Stimulated activated effector memory CD8-positive, alpha-beta T cell treated with anti-CD3 and anti-CD28 coated beads, Interleukin-12 subunit alpha, Interleukin-12 subunit beta, amount 100 ng/mL, for 72 hours (primary cell): ENCODE measurements at regions not wholly inside any gene's neighbourhood (a gene's known extent, or its start where the extent isn't known, plus 50 kb on each side); places are given as distances from the start of the nearest gene placed in this dataset.
"Not testable (repeated sequence)": the region's sequence is repeated elsewhere in the genome, so short reads cannot be mapped to it uniquely, and the experiment has no call there.

ENCODE experiments used
- ATAC-seq: fragments of 150-1000 bp; cut with Tn5 transposase; 2 replicates; pipeline ENCODE4 v1.10.0; 2021
- DNase-seq, 2 donors: peaks; one replicate each; pipeline ENCODE4 v3.0.0; 2021 to 2022; ENCODE audit warnings: low spot score in 2 of 2
- H3K27ac Mint-ChIP-seq: one replicate; pipeline ENCODE4 v1.8.0; 2022; ENCODE audit warnings: mild to moderate bottlenecking, mixed read lengths
- H3K36me3 Mint-ChIP-seq: one replicate; pipeline ENCODE4 v1.8.0; 2022; ENCODE audit warnings: mild to moderate bottlenecking, mixed read lengths
- H3K4me1 Mint-ChIP-seq: one replicate; pipeline ENCODE4 v1.8.0; 2022; ENCODE audit warnings: mixed read lengths
- H3K4me3 Mint-ChIP-seq: one replicate; pipeline ENCODE4 v1.8.0; 2022; ENCODE audit warnings: mild to moderate bottlenecking, mixed read lengths
- H3K9me3 Mint-ChIP-seq: one replicate; pipeline ENCODE4 v1.8.0; 2022; ENCODE audit warnings: mixed read lengths

DNA sequence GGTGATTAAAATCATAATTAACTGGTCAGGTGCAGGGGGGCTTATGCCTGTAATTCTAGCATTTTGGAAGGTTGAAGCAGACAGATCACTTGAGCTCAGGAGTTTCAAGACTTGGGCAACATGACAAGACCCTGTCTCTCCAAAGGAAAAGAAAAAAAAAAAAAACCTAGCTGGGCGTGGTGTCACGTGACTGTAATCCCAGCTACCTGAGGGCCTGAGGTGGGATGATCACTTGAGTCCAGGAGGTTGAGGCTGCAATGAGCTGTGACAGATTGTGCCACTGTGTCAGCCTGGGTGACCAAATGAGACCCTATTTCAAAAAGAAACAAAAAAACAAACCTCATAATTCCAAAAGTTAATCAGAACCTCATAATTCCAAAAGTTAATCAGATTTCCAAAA is 505.5 kb downstream of the CDH8 start:
- ATAC-seq = no peak

DNA sequence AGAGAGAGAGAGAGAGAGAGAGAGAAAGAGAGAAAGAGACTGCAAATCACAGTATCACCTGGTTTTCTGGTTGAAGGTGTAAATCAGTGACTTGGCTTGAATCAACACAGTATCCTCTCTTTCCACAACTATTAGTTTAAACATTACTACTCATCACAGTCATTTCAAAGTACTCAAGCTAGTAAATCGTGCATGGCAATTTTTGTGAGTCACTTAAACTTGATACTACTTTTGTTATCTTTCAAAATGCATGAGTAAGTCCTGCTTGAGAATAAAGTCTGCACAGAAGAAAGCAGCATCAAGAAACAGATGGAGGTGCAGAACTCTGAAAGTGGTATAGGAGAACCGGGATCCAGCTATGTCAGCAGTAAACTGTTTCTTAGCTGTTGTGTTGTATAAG is 535.4 kb downstream of the CDH8 start:
- DNase-seq (no peak), ATAC-seq (no peak)
- H3K4me3 Mint-ChIP-seq = no peak overlapping the region
- no peak overlapping the region for H3K27ac Mint-ChIP-seq
- no peaks in the 10 kb centered on the region for H3K4me1 Mint-ChIP-seq
- H3K9me3 Mint-ChIP-seq = peaks cover 14% of the 10 kb centered on the region
- H3K36me3 Mint-ChIP-seq = no peaks in the 10 kb centered on the region

More for the DNA sequence above, 505.5 kb downstream of the CDH8 start:
- peaks cover 29% of the 10 kb centered on the region for H3K9me3 Mint-ChIP-seq
- H3K4me3 Mint-ChIP-seq = no peak overlapping the region
- no peaks in the 10 kb centered on the region for H3K4me1 Mint-ChIP-seq
- H3K27ac Mint-ChIP-seq = no peak overlapping the region
- H3K36me3 Mint-ChIP-seq = no peaks in the 10 kb centered on the region
- no peak for DNase-seq

DNA sequence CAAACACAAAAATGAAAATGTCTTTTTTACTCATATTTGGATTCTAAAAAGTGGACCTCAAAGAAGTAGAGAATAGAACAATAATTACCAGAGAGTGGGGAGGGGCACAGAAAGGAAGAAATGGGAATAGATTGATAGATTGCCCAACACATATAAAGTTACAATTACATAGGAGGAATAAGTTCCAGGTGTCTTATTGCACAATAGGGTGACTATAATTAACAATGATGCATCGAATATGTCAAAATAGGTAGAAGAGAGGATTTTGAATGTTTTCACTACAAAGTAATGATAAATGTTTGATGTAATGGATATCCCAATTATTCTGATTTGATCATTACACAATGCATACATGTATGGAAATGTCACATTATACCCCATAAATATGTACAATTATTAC is 556.0 kb downstream of the CDH8 start:
- H3K27ac Mint-ChIP-seq = no peak overlapping the region
- H3K4me3 Mint-ChIP-seq = no peak overlapping the region
- peaks cover 20% of the 10 kb centered on the region for H3K9me3 Mint-ChIP-seq
- no peaks in the 10 kb centered on the region for H3K36me3 Mint-ChIP-seq
- no peak for DNase-seq
- H3K4me1 Mint-ChIP-seq = no peaks in the 10 kb centered on the region
- ATAC-seq = no peak

DNA sequence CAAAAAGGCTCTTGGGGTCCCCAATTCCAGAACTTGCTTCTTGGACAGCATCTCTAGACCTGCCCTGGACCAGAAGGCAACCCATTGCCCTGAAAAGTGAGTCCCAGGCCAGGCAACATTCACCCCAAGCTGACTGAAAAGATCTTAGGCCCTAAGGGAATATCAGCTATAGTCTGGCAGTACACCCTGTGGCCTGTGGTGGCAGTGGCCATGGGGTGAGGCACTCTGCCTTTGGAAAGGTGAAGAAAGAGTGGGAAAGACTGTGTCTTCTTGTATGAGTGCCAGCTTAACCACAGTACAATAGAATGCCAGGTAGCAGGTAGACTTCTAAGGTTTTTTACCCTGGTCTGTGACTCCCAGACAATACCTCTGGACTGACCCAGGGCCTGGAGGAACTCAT is 564.5 kb downstream of the CDH8 start:
- no peaks in the 10 kb centered on the region for H3K4me1 Mint-ChIP-seq
- H3K4me3 Mint-ChIP-seq = no peak overlapping the region
- DNase-seq (no peak), ATAC-seq (no peak)
- H3K27ac Mint-ChIP-seq = no peak overlapping the region
- peaks cover 32% of the 10 kb centered on the region for H3K9me3 Mint-ChIP-seq
- H3K36me3 Mint-ChIP-seq = no peaks in the 10 kb centered on the region

- ATAC-seq (no peak), DNase-seq (no peak)
- H3K27ac Mint-ChIP-seq = no peak overlapping the region
- H3K4me1 Mint-ChIP-seq = no peaks in the 10 kb centered on the region
- no peaks in the 10 kb centered on the region for H3K36me3 Mint-ChIP-seq
- H3K4me3 Mint-ChIP-seq = no peak overlapping the region
- H3K9me3 Mint-ChIP-seq = peaks cover 33% of the 10 kb centered on the region
These were observed 565.2 kb downstream of the CDH8 start for GRCh38 chr16:61471023-61471422.

DNA sequence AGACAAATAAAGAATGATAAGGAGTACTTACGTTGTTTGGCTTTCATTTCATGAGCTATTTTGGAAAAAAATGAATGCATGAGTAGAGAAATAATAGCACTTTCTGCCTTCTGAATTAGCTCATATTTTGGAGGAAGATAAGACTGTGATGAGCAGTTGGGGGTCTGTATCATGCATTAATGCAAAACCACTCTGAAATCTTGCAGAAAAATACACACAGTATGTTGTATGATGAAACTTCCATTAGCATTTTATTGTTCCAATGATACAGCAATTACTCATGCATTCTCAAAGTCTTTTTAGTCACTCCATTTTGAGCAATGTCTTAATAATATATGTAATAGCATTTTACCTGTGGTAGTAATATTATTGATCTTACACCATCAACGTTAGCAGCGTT is 571.0 kb downstream of the CDH8 start:
- Mint-ChIP-seq H3K9me3 (peaks cover 29% of the 10 kb centered on the region), H3K36me3 (no peaks in the 10 kb centered on the region), H3K27ac (no peak overlapping the region), H3K4me3 (no peak overlapping the region), H3K4me1 (no peaks in the 10 kb centered on the region)
- no peak for ATAC-seq
- no peak for DNase-seq

GRCh38 chr16:61460020-61460419 is 576.2 kb downstream of the CDH8 start:
- Mint-ChIP-seq H3K27ac (no peak overlapping the region), H3K4me1 (no peaks in the 10 kb centered on the region), H3K9me3 (peaks cover 20% of the 10 kb centered on the region), H3K36me3 (no peaks in the 10 kb centered on the region), H3K4me3 (no peak overlapping the region)
- no peak for DNase-seq
- ATAC-seq = no peak

DNA sequence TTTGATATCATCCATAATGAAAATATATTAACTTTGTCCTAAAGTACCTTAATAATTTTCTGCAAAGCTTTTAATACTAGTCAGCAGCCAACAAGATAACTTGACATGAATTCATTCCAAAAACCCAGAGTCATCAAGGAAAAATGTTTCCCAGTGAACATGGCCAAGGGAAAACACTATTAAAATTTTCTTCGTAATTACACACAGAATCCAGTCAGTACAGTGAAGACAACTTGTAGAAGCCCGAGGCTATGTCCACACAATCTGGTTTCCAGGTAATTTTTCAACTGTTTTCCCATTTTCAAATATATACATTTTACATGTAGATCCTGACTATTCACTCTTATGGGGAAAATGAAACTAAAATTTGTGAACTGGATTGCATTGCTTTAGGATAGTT is 600.9 kb downstream of the CDH8 start:
- Mint-ChIP-seq H3K27ac (no peak overlapping the region), H3K36me3 (no peaks in the 10 kb centered on the region)

GRCh38 chr16:61432421-61432820 is 603.8 kb downstream of the CDH8 start:
- no peak for ATAC-seq
- no peak for DNase-seq
- no peaks in the 10 kb centered on the region for H3K36me3 Mint-ChIP-seq
- no peaks in the 10 kb centered on the region for H3K4me1 Mint-ChIP-seq
- H3K4me3 Mint-ChIP-seq = no peak overlapping the region
- H3K27ac Mint-ChIP-seq = no peak overlapping the region
- peaks cover 14% of the 10 kb centered on the region for H3K9me3 Mint-ChIP-seq

More for the DNA sequence above, 600.9 kb downstream of the CDH8 start:
- no peaks in the 10 kb centered on the region for H3K4me1 Mint-ChIP-seq
- no peak for ATAC-seq
- no peak for DNase-seq
- no peak overlapping the region for H3K4me3 Mint-ChIP-seq
- H3K9me3 Mint-ChIP-seq = peaks cover 16% of the 10 kb centered on the region

DNA sequence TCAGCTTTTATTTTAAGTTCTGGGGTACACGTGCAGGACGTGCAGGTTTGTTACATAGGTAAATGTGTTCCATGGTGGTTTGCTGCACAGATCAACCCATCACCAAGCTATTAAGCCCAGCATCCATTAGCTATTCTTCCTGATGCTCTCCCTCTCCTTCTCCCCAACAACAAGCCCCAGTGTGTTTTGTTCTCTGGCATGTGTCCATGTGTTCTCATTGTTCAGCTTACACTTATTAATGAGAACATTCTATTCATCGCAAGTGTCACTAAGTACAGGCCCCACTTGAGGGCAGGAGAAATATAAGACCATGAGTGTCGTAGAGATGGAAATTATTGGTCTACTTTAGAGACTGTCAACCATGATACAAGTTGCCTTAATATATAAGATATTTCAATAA is 615.1 kb downstream of the CDH8 start:
- ATAC-seq (no peak), DNase-seq (no peak)
- peaks cover 32% of the 10 kb centered on the region for H3K9me3 Mint-ChIP-seq
- no peak overlapping the region for H3K27ac Mint-ChIP-seq
- no peaks in the 10 kb centered on the region for H3K36me3 Mint-ChIP-seq
- no peaks in the 10 kb centered on the region for H3K4me1 Mint-ChIP-seq
- no peak overlapping the region for H3K4me3 Mint-ChIP-seq

- Mint-ChIP-seq H3K27ac (no peak overlapping the region), H3K9me3 (peaks cover 28% of the 10 kb centered on the region), H3K4me3 (no peak overlapping the region), H3K4me1 (no peaks in the 10 kb centered on the region), H3K36me3 (no peaks in the 10 kb centered on the region)
- ATAC-seq (no peak), DNase-seq (no peak)
These were observed 616.4 kb downstream of the CDH8 start for GRCh38 chr16:61419791-61420190.

DNA sequence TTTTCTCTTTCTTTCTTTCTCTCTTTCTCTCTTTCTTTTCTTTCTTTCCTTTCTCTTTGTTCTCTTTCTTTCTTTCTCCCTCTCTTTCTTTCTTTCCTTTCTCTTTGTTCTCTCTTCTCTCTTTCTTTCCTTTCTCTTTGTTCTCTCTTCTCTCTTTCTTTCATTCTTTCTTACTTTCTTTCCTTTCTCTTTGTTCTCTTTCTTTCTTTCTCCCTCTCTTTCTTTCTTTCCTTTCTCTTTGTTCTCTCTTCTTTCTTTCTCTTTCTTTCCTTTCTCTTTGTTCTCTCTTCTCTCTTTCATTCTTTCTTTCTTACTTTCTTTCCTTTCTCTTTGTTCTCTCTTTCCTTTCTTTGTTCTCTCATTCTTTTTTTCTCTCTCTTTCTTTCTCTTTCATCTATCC is 617.4 kb downstream of the CDH8 start:
- not testable (repeated sequence) for DNase-seq, H3K4me1 Mint-ChIP-seq, ATAC-seq, H3K4me3 Mint-ChIP-seq, H3K27ac Mint-ChIP-seq, H3K36me3 Mint-ChIP-seq
- H3K9me3 Mint-ChIP-seq = peaks cover 27% of the 10 kb centered on the region

DNA sequence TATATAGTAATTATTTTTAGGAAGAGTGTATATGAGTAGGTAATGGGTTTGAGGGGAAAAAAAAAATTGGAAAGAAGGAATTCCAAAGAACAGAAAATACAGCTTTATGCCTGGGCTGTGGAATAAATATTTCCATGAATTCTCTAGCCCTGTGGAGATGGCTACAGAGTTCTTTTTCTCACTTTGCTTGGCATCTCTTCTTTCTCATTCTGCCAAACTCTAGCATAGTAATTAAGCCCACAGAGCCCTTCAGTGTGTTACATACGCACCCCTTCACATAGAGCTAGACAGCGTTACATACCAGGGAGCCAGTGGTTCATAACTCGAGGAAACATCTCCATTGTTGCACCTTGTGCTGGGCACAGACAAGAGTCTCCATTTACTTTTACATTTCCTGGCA is 621.1 kb downstream of the CDH8 start:
- H3K4me1 Mint-ChIP-seq = no peaks in the 10 kb centered on the region
- H3K9me3 Mint-ChIP-seq = peaks cover 28% of the 10 kb centered on the region
- no peak overlapping the region for H3K27ac Mint-ChIP-seq
- DNase-seq = no peak
- ATAC-seq = no peak
- no peak overlapping the region for H3K4me3 Mint-ChIP-seq
- no peaks in the 10 kb centered on the region for H3K36me3 Mint-ChIP-seq

GRCh38 chr16:61413021-61413420 is 623.2 kb downstream of the CDH8 start:
- no peak for DNase-seq
- no peak for ATAC-seq
- Mint-ChIP-seq H3K27ac (no peak overlapping the region), H3K9me3 (peaks cover 27% of the 10 kb centered on the region), H3K4me3 (no peak overlapping the region), H3K4me1 (no peaks in the 10 kb centered on the region), H3K36me3 (no peaks in the 10 kb centered on the region)

DNA sequence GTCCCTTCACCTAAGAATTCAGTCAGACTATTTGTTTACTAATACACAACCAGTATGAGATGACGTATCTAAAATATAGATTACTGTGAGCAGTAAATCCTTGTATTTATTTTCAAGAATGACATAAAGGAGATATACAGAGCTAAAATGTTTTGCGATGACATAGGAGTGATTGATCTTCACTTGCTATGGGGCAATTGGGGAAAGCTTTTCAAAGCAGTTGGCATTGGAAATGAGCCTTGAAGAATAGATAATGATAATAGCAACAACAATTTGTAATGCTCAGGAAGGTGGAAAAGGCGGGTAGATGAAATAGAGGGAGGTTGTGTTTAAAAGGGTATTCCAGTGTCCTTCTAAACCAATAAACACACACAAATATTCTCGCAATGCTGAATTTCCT is 623.7 kb downstream of the CDH8 start:
- no peak for DNase-seq
- Mint-ChIP-seq H3K36me3 (no peaks in the 10 kb centered on the region), H3K27ac (no peak overlapping the region), H3K9me3 (peaks cover 27% of the 10 kb centered on the region), H3K4me1 (no peaks in the 10 kb centered on the region), H3K4me3 (no peak overlapping the region)
- ATAC-seq = no peak

- Mint-ChIP-seq H3K4me3 (no peak overlapping the region), H3K27ac (no peak overlapping the region), H3K9me3 (peaks cover 33% of the 10 kb centered on the region), H3K36me3 (no peaks in the 10 kb centered on the region), H3K4me1 (no peaks in the 10 kb centered on the region)
- ATAC-seq (no peak), DNase-seq (no peak)
These were observed 626.6 kb downstream of the CDH8 start for GRCh38 chr16:61409604-61410003.

DNA sequence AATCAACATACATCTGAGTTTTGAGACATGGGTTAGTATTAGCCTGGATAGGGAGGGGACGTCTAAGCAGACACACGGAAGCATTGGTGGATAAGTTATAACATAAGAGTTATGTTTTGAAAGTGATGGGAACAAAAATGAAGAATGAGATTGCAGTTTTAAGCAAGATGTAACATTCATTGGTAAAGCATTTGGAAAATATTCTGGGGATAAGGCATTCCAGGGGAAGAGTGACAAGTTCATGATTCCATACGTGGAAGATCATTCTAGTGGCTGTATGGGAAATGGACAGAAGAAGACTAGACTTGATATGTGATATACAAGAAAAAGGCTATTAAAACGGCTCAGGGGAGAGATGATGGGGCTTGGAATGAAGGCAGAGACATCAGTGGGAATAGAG is 632.9 kb downstream of the CDH8 start:
- no peak overlapping the region for H3K4me3 Mint-ChIP-seq
- no peaks in the 10 kb centered on the region for H3K4me1 Mint-ChIP-seq
- DNase-seq (no peak), ATAC-seq (no peak)
- H3K27ac Mint-ChIP-seq = no peak overlapping the region
- H3K9me3 Mint-ChIP-seq = peaks cover 27% of the 10 kb centered on the region
- H3K36me3 Mint-ChIP-seq = no peaks in the 10 kb centered on the region
